GM18502 (cell line): ENCODE measurements at regions not wholly inside any gene's neighbourhood (a gene's known extent, or its start where the extent isn't known, plus 50 kb on each side); places are given as distances from the start of the nearest gene placed in this dataset.
"Not testable (repeated sequence)": the region's sequence is repeated elsewhere in the genome, so short reads cannot be mapped to it uniquely, and the experiment has no call there.

ENCODE experiments used
- ATAC-seq: cut with Tn5 transposase; IDR thresholded peaks from one replicate; pipeline ENCODE4 v1.9.1; 2021; ENCODE audit warnings: mild to moderate bottlenecking; ENCODE audit not compliant: unreplicated experiment, poor library complexity

- no peak for ATAC-seq
Measured at GRCh38 chr2:180842461-180842860, 137.9 kb upstream of the UBE2E3 start.

GRCh38 chr2:180840641-180841040 lies 139.8 kb upstream of the UBE2E3 start:
- no peak for ATAC-seq

GRCh38 chr2:180829836-180830235 lies 150.6 kb upstream of the UBE2E3 start:
- ATAC-seq: no peak

- no peak for ATAC-seq
Measured at GRCh38 chr2:180829261-180829660, 151.1 kb upstream of the UBE2E3 start.

DNA sequence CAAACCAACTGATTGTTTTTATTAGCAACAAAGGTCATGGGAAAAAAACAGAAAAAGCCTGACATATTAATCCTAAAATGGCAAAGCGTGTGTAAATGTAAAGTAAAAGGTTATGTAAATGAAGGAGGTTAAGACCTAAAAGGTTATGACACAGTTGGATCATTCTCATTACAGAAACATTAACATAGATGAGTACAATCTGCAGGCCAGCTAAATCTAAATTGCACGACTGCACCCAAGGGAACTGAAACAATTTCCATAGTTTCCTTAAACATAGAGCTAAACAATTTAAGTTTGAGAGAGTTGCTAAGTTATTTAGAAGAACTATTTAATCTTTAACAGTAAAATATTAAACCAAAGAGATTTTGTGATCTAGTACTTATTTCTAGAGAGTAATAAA lies 151.6 kb upstream of the UBE2E3 start:
- ATAC-seq: no peak

DNA sequence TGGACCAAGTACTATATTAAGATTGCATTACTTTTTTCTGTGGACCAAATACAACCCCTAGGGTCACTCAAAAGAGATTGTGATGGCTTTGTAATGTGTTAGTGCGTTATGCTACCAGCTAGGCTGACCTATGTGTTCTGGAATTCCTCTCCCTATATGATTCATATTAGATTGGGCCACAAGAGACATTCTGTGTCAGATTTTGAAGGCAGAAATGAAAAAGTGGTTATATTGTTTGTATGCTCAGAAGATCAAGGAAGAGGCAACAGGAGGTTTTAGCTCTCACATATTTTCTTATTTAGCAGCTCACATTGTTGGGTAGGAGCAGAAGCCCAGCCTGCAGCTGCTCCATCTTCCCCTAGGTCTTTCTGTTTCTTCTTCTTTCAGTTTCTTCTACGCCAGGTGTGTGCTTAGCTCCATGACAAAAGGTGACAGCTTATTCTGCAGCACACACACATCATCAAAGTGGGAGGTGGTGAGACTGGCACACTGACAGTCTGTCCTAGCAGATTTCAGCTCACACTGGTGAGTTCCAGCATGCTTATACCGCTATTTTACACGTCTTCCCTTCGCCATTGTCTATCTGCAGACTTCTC lies 156.8 kb upstream of the UBE2E3 start:
- ATAC-seq: no peak

GRCh38 chr2:180819106-180819505 lies 161.3 kb upstream of the UBE2E3 start:
- no peak for ATAC-seq

DNA sequence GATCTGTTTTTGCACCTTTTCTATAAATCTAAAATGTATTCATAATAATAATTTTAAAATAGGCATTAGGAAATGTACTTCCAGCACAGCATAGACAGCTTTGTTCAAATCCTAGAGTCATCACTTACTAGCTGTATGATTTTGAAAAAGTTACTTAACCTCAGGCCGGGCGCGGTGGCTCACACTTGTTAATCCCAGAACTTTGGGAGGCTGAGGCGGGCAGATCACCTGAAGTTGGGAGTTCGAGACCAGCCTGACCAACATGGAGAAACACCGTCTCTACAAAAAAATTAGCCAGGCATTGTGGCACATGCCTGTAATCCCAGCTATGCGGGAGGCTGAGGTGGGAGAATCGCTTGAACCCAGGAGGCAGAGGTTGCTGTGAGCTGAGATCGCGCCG lies 161.7 kb upstream of the UBE2E3 start:
- not testable (repeated sequence) for ATAC-seq

- no peak for ATAC-seq
Measured at GRCh38 chr2:180799141-180799540, 181.3 kb upstream of the UBE2E3 start.

DNA sequence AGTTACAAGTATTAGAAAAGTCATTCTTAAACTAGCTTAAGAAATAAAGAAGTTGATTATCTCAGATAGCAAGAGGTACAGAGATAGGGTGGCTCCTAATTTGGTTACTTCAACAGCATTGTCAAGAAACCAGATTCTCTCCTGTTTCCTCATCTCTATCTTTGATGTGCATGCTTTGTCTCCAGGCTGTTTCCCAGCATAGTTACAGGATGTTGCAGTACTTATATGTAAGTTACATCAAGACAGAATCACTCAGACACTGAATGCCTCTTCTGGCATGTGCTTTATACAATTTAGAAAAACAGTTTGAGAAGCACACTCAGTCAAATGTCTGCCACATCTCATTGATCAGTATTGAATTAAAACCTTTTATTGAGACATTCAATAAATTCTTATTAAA lies 189.5 kb upstream of the UBE2E3 start:
- no peak for ATAC-seq

DNA sequence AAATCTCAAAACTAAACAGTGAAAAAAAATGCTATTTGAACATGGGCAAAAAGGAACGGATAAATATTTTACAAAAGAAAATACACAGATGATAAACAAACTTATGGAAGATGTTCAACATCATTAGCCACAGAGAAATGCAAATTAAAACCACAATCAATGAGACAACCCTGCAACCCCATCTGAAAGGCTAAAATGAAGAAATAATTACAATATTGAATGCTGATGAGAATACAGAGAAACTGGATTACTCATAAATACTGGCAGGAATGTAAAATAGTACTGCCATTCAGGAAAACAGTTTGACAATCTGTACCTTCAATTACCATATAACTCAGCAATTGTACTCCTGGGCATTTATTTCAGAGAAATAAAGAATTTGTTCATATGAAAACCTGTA lies 193.1 kb upstream of the UBE2E3 start:
- ATAC-seq: no peak

DNA sequence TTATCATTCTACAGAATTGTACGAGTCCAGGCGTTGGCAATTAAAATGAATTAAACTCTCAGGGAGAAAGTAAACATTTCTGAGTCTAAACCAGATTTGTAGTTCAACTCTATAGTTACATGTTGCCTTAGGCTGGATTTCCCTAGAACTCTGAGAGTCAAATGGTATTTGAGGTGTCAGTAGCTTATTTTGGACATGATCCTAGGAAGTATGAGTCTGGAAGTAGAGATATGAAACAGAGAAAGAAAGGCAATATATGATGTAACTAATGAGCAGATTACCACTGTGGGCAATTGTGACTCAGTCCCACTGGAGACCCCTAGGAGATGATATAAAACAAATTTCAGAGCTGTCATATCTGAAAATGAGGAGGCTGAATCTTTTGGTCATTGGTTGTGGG lies 199.1 kb upstream of the UBE2E3 start:
- ATAC-seq: no peak

GRCh38 chr2:180778291-180778690 lies 202.1 kb upstream of the UBE2E3 start:
- no peak for ATAC-seq

DNA sequence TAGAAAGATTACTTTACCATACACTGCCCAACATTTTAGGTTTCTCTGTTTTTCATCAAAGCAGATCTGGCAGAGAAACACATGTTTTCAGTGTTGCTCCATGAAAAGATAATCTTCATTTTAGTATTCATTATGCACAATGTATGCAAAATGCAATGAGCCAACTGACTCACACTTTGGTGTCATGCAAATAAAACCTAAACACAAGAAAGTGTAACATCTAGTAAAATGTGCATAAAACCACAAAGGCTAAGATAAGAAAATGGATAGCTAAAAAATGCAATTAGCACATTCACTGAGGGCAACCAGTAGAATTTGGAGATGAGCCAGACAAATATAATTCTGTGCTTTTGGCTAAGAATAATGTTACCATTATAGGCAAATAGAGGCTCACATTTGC lies 203.5 kb upstream of the UBE2E3 start:
- ATAC-seq: no peak

DNA sequence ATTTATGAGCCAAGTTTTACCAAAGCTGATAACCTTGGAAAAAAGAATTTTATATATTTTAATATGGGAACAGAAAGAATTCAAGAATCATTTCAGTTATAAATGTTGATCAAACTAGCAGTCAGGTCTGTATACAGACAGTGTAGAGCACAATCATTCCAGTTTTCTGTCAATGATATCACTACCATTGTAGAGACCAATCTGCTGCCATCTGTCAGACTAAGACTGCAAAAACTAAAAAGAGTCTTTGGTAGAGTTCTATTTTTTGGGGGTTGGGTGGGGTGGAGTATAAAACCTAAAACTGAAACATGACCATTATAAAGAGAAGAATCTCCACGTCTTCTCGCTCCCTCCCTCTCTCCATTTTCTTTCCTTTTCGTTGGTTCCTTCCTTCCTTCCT lies 204.7 kb upstream of the UBE2E3 start:
- no peak for ATAC-seq

DNA sequence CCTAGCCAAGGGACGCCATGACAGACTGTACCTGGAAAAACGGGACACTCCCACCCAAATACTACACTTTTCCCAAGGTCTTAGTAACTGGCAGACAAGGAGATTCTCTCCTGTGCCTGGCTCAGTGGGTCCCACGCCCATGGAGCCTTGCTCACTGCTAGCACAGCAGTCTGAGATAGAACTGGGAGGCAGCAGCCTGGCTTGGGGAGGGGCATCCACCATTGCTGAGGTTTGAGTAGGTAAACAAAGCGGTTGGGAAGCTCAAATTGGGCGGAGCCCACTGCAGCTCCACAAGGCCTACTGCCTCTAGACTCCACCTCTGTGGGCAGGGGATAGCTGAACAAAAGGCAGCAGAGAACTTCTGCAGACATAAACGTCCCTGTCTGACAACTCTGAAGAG lies 215.1 kb upstream of the UBE2E3 start:
- not testable (repeated sequence) for ATAC-seq

DNA sequence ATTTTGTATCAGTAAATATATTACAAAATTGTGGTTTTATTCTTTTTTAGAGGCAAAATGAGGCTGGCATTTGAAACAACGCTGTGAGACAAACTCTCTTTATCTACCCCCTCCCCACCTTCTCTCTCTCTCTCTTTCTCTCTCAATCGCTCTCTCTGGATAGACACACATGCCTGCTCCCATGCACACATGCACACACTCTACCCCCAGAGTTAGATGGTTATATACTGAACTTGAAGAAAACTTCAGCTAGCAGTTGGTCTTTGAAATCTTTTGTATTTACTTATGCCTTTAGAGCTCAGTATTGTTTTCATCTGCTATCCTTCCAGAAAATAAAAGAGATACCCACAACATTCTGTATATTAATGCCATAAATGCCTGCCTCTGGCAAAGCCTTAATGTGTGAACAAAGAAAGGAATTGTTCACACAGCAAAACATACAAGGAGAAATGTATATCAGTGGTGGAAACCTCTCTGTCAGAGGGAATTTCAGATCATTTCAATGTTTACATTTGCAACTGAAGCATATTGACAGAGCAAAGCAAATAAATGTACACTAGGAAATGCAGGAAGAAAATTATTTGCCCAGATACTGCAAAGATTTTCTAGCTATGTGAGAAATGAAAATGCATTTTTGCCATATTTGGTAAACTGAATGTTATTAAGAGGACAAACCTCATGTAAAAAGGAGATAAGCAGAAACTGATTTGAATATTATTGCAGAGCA lies 217.0 kb upstream of the UBE2E3 start:
- no peak for ATAC-seq

- peak; percentile 55 for ATAC-seq
Measured at GRCh38 chr2:180761224-180761623, 219.2 kb upstream of the UBE2E3 start.

DNA sequence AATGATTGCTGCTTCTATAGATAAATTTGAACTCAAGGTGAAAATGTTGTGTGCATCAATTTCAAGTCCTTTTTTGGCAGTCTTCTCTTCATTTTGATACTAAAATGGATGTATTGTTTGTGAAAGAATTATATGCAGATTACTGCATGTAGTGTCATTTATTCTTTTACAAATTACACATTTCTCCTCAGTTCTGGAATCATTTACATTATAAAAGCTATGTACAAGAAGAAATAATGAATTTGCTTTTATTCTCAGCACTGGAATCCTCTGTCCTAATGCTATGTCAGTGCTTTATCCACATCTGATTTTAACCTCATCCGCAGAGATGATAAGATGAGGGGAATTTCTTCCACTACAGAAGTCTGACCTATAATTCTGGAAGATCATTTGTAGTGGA lies 220.8 kb upstream of the UBE2E3 start:
- ATAC-seq: no peak

- no peak for ATAC-seq
Measured at GRCh38 chr2:180753809-180754761, 226.3 kb upstream of the UBE2E3 start.

DNA sequence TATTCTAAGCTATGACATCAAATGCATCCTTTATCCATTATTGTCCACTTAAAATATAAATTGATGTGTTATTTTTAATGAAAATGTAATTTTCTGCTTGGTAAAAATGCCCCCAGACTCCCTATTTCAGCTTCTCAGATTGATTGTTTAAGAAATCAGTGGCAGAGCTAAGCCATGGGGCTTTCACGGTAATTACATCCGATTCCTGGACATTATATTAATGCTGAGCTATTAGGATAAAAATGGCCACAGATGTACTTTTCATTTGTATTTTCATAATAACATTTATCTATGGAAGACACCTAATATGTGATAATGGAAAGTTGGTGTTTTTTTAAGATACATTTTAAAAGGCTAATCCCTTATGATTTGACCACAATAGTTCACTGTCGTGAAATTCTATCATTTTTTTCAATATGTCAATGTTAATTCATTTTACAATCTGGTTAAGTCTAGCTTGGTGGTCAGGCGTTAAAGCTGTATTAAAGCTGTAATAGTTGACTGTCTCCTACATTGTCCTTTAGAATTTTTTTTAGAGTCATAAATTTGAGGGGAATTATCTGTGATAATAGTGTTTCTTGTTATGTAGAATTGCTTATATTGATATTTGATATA lies 229.0 kb upstream of the UBE2E3 start:
- no peak for ATAC-seq
